ENCODE measurements at regions not wholly inside any gene's neighbourhood (a gene's known extent, or its start where the extent isn't known, plus 50 kb on each side); places are given as distances from the start of the nearest gene placed in this dataset.

GRCh38 chr2:133737242-133737993, 169.2 kb upstream of the NCKAP5 start:
- no peak overlapping the region for H3K4me3 ChIP-seq (replicated peaks in 1 of 2; ENCODE audit: low read depth in 1 of 2, low read length in 2 of 2)
- DNase-seq (ENCODE audit: low read depth, low spot score), result no peak
- POLR2A ChIA-PET, result no interaction called here

More at GRCh38 chr2:133737242-133737993, 169.2 kb upstream of the NCKAP5 start:
- Histone ChIP-seq H3K9me2 (ENCODE audit: insufficient read depth) (no peaks in the 10 kb centered on the region), H3K4me2 (ENCODE audit: low read length) (no peak overlapping the region), H4K20me1 (ENCODE audit: insufficient read depth) (no peaks in the 10 kb centered on the region), H3K9ac (ENCODE audit: low read length) (no peak overlapping the region), H3K27ac (ENCODE audit: low read depth, low read length) (no peak overlapping the region), H3K79me2 (ENCODE audit: insufficient read depth, low read length) (no peaks in the 10 kb centered on the region), H3K36me3 (ENCODE audit: control insufficient read depth in 1 of 2, insufficient read depth in 2 of 2, low read length in 2 of 2) (no peaks in the 10 kb centered on the region), H2AFZ (ENCODE audit: low read depth, low read length, poor library complexity, severe bottlenecking) (no peak overlapping the region), H3K27me3 (ENCODE audit: insufficient read depth, low read length) (no peaks in the 10 kb centered on the region), H3K4me1 (ENCODE audit: control insufficient read depth in 1 of 2, insufficient read depth in 2 of 2, low read length in 2 of 2) (no peaks in the 10 kb centered on the region), H3K9me3 (ENCODE audit: control insufficient read depth in 1 of 2, insufficient read depth in 1 of 2, low read depth in 1 of 2, low read length in 2 of 2) (no peaks in the 10 kb centered on the region)
- intact Hi-C loops (cut with micrococcal nuclease), result no loop called here
- RAD21 ChIA-PET (ENCODE audit: low non-redundant PET in 1 of 2, low total read pairs in 2 of 2, uncharacterized antibody in 2 of 2, unreplicated experiment in 2 of 2), result no interaction called here
- no peak for ATAC-seq
- no TSS peak for BruUV-seq (replicated peaks)
- CTCF ChIA-PET, result no interaction called here
- TF ChIP-seq EGR1 (IDR thresholded peaks at IDR 0.05; ENCODE audit: low read depth), result no peak
- TF ChIP-seq, protein P1, sequence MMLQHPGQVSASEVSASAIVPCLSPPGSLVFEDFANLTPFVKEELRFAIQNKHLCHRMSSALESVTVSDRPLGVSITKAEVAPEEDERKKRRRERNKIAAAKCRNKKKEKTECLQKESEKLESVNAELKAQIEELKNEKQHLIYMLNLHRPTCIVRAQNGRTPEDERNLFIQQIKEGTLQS (IDR thresholded peaks at IDR 0.05), result no peak
- TF ChIP-seq ZNF274 (IDR thresholded peaks at IDR 0.05; ENCODE audit: low read depth, low read length), result no peak
- no peak for TF ChIP-seq SP1 (IDR thresholded peaks at IDR 0.05; ENCODE audit: low read depth)
- TF ChIP-seq CEBPB (IDR thresholded peaks at IDR 0.05; ENCODE audit: low read depth), result no peak
- TF ChIP-seq TCF7L2 (IDR thresholded peaks at IDR 0.05; ENCODE audit: borderline replicate concordance, extremely low read depth, insufficient read depth, insufficient read length), result no peak
- TF ChIP-seq POLR2A (IDR thresholded peaks at IDR 0.05; ENCODE audit: borderline replicate concordance, extremely low read depth, insufficient read depth, insufficient read length), result no peak
- no peak for TF ChIP-seq FOSL1 (IDR thresholded peaks at IDR 0.05; ENCODE audit: low read depth)
- no peak for TF ChIP-seq YY1 (IDR thresholded peaks at IDR 0.05; ENCODE audit: extremely low read depth, insufficient replicate concordance, low read depth, low read length)
- TF ChIP-seq SIN3A (IDR thresholded peaks at IDR 0.05; ENCODE audit: low read depth), result no peak
- TF ChIP-seq, protein P2, sequence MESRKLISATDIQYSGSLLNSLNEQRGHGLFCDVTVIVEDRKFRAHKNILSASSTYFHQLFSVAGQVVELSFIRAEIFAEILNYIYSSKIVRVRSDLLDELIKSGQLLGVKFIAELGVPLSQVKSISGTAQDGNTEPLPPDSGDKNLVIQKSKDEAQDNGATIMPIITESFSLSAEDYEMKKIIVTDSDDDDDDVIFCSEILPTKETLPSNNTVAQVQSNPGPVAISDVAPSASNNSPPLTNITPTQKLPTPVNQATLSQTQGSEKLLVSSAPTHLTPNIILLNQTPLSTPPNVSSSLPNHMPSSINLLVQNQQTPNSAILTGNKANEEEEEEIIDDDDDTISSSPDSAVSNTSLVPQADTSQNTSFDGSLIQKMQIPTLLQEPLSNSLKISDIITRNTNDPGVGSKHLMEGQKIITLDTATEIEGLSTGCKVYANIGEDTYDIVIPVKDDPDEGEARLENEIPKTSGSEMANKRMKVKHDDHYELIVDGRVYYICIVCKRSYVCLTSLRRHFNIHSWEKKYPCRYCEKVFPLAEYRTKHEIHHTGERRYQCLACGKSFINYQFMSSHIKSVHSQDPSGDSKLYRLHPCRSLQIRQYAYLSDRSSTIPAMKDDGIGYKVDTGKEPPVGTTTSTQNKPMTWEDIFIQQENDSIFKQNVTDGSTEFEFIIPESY (IDR thresholded peaks at IDR 0.05; ENCODE audit: extremely low read depth, insufficient replicate concordance, low read length), result no peak
- TF ChIP-seq POLR2AphosphoS5 (IDR thresholded peaks at IDR 0.05; ENCODE audit: low read depth, low read length), result no peak
- TF ChIP-seq REST (IDR thresholded peaks at IDR 0.05; ENCODE audit: low read depth), result no peak
- no peak for TF ChIP-seq EZH2phosphoT487 (IDR thresholded peaks at IDR 0.05; ENCODE audit: borderline replicate concordance)
- no peak for TF ChIP-seq JUND (IDR thresholded peaks at IDR 0.05)
- TF ChIP-seq CTCF (IDR thresholded peaks at IDR 0.05 in 2 of 3, conservative IDR thresholded peaks at IDR 0.05 in 1 of 3; ENCODE audit: borderline replicate concordance in 1 of 3, insufficient read depth in 1 of 3, low read depth in 2 of 3, low read length in 2 of 3), result no peak
- TF ChIP-seq SRF (IDR thresholded peaks at IDR 0.05; ENCODE audit: low read depth), result no peak
